H9 (cell line): ENCODE measurements at regions not wholly inside any gene's neighbourhood (a gene's known extent, or its start where the extent isn't known, plus 50 kb on each side); places are given as distances from the start of the nearest gene placed in this dataset.

Source experiments
- DNase-seq: peaks from one replicate; pipeline ENCODE4 v3.0.0-alpha.2; 2017
- H2AFZ ChIP-seq: one replicate; pipeline ENCODE4 v1.6.1; 2013; ENCODE audit warnings: mild to moderate bottlenecking, low read length, control low read depth, moderate library complexity
- H2AK5ac ChIP-seq: 2 replicates; pipeline ENCODE4 v1.6.1; 2013; ENCODE audit warnings: low read length, control low read depth, mixed read lengths; ENCODE audit not compliant: insufficient read length
- H2BK120ac ChIP-seq: one replicate; pipeline ENCODE4 v1.6.1; 2013; ENCODE audit warnings: low read depth, mild to moderate bottlenecking, low read length, control low read depth, inconsistent platforms; ENCODE audit not compliant: poor library complexity, severe bottlenecking
- H2BK12ac ChIP-seq: 2 replicates; pipeline ENCODE4 v1.6.1; 2013; ENCODE audit warnings: low read length, control low read depth, mixed read lengths, low read depth; ENCODE audit not compliant: insufficient read length
- H2BK15ac ChIP-seq: 2 replicates; pipeline ENCODE4 v1.6.1; 2013; ENCODE audit warnings: low read depth, low read length, control low read depth
- H2BK20ac ChIP-seq: one replicate; pipeline ENCODE4 v1.6.1; 2013; ENCODE audit warnings: low read depth, mild to moderate bottlenecking, low read length, control low read depth, inconsistent platforms; ENCODE audit not compliant: poor library complexity, severe bottlenecking
- H2BK5ac ChIP-seq: 2 replicates; pipeline ENCODE4 v1.6.1; 2013; ENCODE audit warnings: low read length, control low read depth, mixed read lengths; ENCODE audit not compliant: insufficient read length
- H3K14ac ChIP-seq: 2 replicates; pipeline ENCODE4 v1.6.1; 2013; ENCODE audit warnings: low read length, control low read depth; ENCODE audit not compliant: insufficient read depth
- H3K18ac ChIP-seq: 2 replicates; pipeline ENCODE4 v1.6.1; 2013; ENCODE audit warnings: low read depth, mild to moderate bottlenecking, mixed read lengths, low read length, control low read depth; ENCODE audit not compliant: insufficient read length
- H3K23ac ChIP-seq: 2 replicates; pipeline ENCODE4 v1.6.1; 2013; ENCODE audit warnings: low read length, control low read depth, mixed read lengths, low read depth; ENCODE audit not compliant: insufficient read length
- H3K23me2 ChIP-seq: 2 replicates; pipeline ENCODE4 v1.6.1; 2013; ENCODE audit warnings: low read depth, mild to moderate bottlenecking, mixed read lengths, low read length, control low read depth; ENCODE audit not compliant: insufficient read length, poor library complexity, severe bottlenecking
- H3K27ac ChIP-seq: 2 replicates; pipeline ENCODE4 v1.5.1; 2013; ENCODE audit warnings: low read length, control low read depth, mixed read lengths, low read depth; ENCODE audit not compliant: insufficient read length
- H3K27me3 ChIP-seq: 2 replicates; pipeline ENCODE4 v1.6.1; 2013; ENCODE audit warnings: low read length, control low read depth, inconsistent platforms; ENCODE audit not compliant: insufficient read depth
- H3K4ac ChIP-seq: 2 replicates; pipeline ENCODE4 v1.6.1; 2013; ENCODE audit warnings: low read depth, mild to moderate bottlenecking, control low read depth, inconsistent platforms, low read length, moderate library complexity
- H3K4me1 ChIP-seq: 2 replicates; pipeline ENCODE4 v1.6.1; 2013; ENCODE audit warnings: low read length, control low read depth, inconsistent platforms; ENCODE audit not compliant: insufficient read depth
- H3K4me2 ChIP-seq: 2 replicates; pipeline ENCODE4 v1.6.1; 2013; ENCODE audit warnings: low read length, control low read depth, mixed read lengths; ENCODE audit not compliant: insufficient read length, insufficient read depth
- H3K56ac ChIP-seq: 2 replicates; pipeline ENCODE4 v1.6.1; 2013; ENCODE audit warnings: low read depth, mild to moderate bottlenecking, mixed read lengths, low read length, control low read depth; ENCODE audit not compliant: insufficient read length
- H3K79me1 ChIP-seq: 2 replicates; pipeline ENCODE4 v1.6.1; 2013; ENCODE audit warnings: low read depth, mild to moderate bottlenecking, moderate library complexity, low read length, control low read depth, inconsistent platforms; ENCODE audit not compliant: insufficient read depth, poor library complexity, severe bottlenecking
- H3K79me2 ChIP-seq: 2 replicates; pipeline ENCODE4 v1.6.1; 2013; ENCODE audit warnings: low read length, control low read depth, inconsistent platforms; ENCODE audit not compliant: insufficient read depth
- H3K9ac ChIP-seq: 2 replicates; pipeline ENCODE4 v1.6.1; 2013; ENCODE audit warnings: low read length, control low read depth, mixed read lengths; ENCODE audit not compliant: insufficient read length; ENCODE audit errors: extremely low read depth
- H3K9me3 ChIP-seq: one replicate; pipeline ENCODE4 v1.6.1; 2013; ENCODE audit warnings: low read depth, low read length, inconsistent platforms; ENCODE audit not compliant: control insufficient read depth
- H3T11ph ChIP-seq: one replicate; pipeline ENCODE4 v1.6.1; 2013; ENCODE audit warnings: mild to moderate bottlenecking, low read length, control low read depth, inconsistent platforms
- H4K20me1 ChIP-seq: one replicate; pipeline ENCODE4 v1.6.1; 2013; ENCODE audit not compliant: control insufficient read depth, insufficient read length, insufficient read depth
- H4K5ac ChIP-seq: 2 replicates; pipeline ENCODE4 v1.6.1; 2013; ENCODE audit warnings: low read depth, mild to moderate bottlenecking, mixed read lengths, low read length, control low read depth; ENCODE audit not compliant: insufficient read length
- H4K8ac ChIP-seq: replicated peaks from 2 replicates; pipeline ENCODE4 v1.6.1; 2013; ENCODE audit warnings: low read length, control low read depth, mixed read lengths, low read depth; ENCODE audit not compliant: insufficient read length
- H4K91ac ChIP-seq: 2 replicates; pipeline ENCODE4 v1.6.1; 2013; ENCODE audit warnings: low read depth, mild to moderate bottlenecking, moderate library complexity, mixed read lengths, low read length, control low read depth; ENCODE audit not compliant: insufficient read length
- H3K27ac Mint-ChIP-seq, 3 experiments: 2 replicates in 2 of 3; 3 replicates in 1 of 3; pipeline ENCODE4 v1.8.0; 2020 to 2021; ENCODE audit warnings: mixed read lengths in 3 of 3, mild to moderate bottlenecking in 1 of 3, moderate library complexity in 1 of 3
- H3K27me3 Mint-ChIP-seq: 2 replicates; pipeline ENCODE4 v1.8.0; 2021; ENCODE audit warnings: low read depth, mild to moderate bottlenecking, moderate library complexity, mixed read lengths
- H3K36me3 Mint-ChIP-seq, 3 experiments: 2 replicates in 2 of 3; 3 replicates in 1 of 3; pipeline ENCODE4 v1.8.0; 2020 to 2021; ENCODE audit warnings: low read depth in 3 of 3, mixed read lengths in 3 of 3; ENCODE audit not compliant: insufficient read depth in 1 of 3
- H3K4me1 Mint-ChIP-seq, 2 experiments: 2 replicates each; pipeline ENCODE4 v1.8.0; 2020; ENCODE audit warnings: mixed read lengths in 2 of 2
- H3K4me3 Mint-ChIP-seq, 2 experiments: 2 replicates in 1 of 2; 3 replicates in 1 of 2; pipeline ENCODE4 v1.8.0; 2020 to 2021; ENCODE audit warnings: mild to moderate bottlenecking in 2 of 2, mixed read lengths in 2 of 2, moderate library complexity in 1 of 2
- H3K9me3 Mint-ChIP-seq, 2 experiments: 2 replicates in 1 of 2; 3 replicates in 1 of 2; pipeline ENCODE4 v1.8.0; 2020; ENCODE audit warnings: mild to moderate bottlenecking in 2 of 2, mixed read lengths in 2 of 2, moderate library complexity in 1 of 2
- WGBS: extraction: QIAGEN DNeasy Blood & Tissue Kit; methylation state at CpG from one replicate; pipeline ENCODE4 v1.1.7; 2013; ENCODE audit warnings: missing lambda C conversion rate, low lambda C conversion rate, mixed read lengths; ENCODE audit not compliant: insufficient read length; ENCODE audit errors: extremely low coverage; 5-methylcytosine and 5-hydroxymethylcytosine counted together
- TF ChIP-seq, protein P1 (sequence below): fragments of 200-600 bp; sonication (generic); conservative IDR thresholded peaks from 3 replicates; pipeline ENCODE4 v1.8.0; 2021; ENCODE audit warnings: antibody characterized with exemption, mild to moderate bottlenecking

DNA sequence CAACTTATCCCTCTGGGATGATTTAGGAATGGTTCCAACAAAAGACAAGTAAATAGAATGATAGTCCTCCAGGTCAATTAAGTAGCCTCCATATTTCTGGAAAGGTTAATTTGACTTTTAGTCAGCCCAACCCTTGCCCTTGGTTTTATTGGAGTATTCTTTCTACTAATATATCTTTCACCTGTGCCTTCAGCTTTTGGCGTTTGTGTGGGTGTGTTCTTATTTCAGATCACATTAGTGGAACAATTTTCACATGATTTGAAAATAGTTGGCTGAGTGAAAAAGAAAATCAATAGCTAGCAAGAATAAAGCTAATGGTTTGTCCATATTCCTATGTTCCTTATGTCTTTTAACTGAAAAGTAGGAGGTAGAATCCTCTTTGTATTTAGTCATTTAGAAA is 239.6 kb upstream of the SGK1 start:
- H3K27ac ChIP-seq = no peak overlapping the region
- H3K23ac ChIP-seq = no peak overlapping the region
- no peaks in the 10 kb centered on the region for H3K9me3 ChIP-seq
- H4K91ac ChIP-seq = no peak overlapping the region
- H3K79me1 ChIP-seq = no peaks in the 10 kb centered on the region
- H3T11ph ChIP-seq = no peak overlapping the region
- TF ChIP-seq, protein P1, sequence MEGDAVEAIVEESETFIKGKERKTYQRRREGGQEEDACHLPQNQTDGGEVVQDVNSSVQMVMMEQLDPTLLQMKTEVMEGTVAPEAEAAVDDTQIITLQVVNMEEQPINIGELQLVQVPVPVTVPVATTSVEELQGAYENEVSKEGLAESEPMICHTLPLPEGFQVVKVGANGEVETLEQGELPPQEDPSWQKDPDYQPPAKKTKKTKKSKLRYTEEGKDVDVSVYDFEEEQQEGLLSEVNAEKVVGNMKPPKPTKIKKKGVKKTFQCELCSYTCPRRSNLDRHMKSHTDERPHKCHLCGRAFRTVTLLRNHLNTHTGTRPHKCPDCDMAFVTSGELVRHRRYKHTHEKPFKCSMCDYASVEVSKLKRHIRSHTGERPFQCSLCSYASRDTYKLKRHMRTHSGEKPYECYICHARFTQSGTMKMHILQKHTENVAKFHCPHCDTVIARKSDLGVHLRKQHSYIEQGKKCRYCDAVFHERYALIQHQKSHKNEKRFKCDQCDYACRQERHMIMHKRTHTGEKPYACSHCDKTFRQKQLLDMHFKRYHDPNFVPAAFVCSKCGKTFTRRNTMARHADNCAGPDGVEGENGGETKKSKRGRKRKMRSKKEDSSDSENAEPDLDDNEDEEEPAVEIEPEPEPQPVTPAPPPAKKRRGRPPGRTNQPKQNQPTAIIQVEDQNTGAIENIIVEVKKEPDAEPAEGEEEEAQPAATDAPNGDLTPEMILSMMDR = no peak
- H3K4ac ChIP-seq = no peak overlapping the region
- H2AFZ ChIP-seq = no peak overlapping the region
- H2BK120ac ChIP-seq = no peak overlapping the region
- H3K56ac ChIP-seq = no peak overlapping the region
- no peak overlapping the region for H2BK15ac ChIP-seq
- H3K9ac ChIP-seq = no peak overlapping the region
- H4K20me1 ChIP-seq = no peaks in the 10 kb centered on the region
- no peak overlapping the region for H3K4me2 ChIP-seq
- H2BK20ac ChIP-seq = no peak overlapping the region
- Mint-ChIP-seq H3K4me1 (no peaks in the 10 kb centered on the region), H3K27me3 (no peaks in the 10 kb centered on the region), H3K27ac (no peak overlapping the region), H3K36me3 (no peaks in the 10 kb centered on the region), H3K9me3 (no peaks in the 10 kb centered on the region), H3K4me3 (no peak overlapping the region)
- H4K5ac ChIP-seq = no peak overlapping the region
- no peak overlapping the region for H3K18ac ChIP-seq
- H3K27me3 ChIP-seq = no peaks in the 10 kb centered on the region
- no peak overlapping the region for H2AK5ac ChIP-seq
- no peak overlapping the region for H3K14ac ChIP-seq
- no peak overlapping the region for H2BK5ac ChIP-seq
- WGBS = no CpG with 5 or more reads among the region's 1 CpG
- H2BK12ac ChIP-seq = no peak overlapping the region
- no peaks in the 10 kb centered on the region for H3K79me2 ChIP-seq
- no peak for DNase-seq
- H4K8ac ChIP-seq = no peak overlapping the region
- H3K23me2 ChIP-seq = no peaks in the 10 kb centered on the region
- H3K4me1 ChIP-seq = no peaks in the 10 kb centered on the region
